H1 (cell line): ENCODE measurements at regions not wholly inside any gene's neighbourhood (a gene's known extent, or its start where the extent isn't known, plus 50 kb on each side); places are given as distances from the start of the nearest gene placed in this dataset.
"Not testable (repeated sequence)": the region's sequence is repeated elsewhere in the genome, so short reads cannot be mapped to it uniquely, and the experiment has no call there.

Experiments
- CTCF ChIA-PET: fragments of 300-600 bp; sonication (Branson Sonifier 250); formaldehyde crosslinking; loops from one replicate; lab custom pipeline; 2021; ENCODE audit not compliant: partially characterized antibody; lab: Charles Lee
- POLR2A ChIA-PET: fragments of 300-600 bp; sonication (Branson Sonifier 250); formaldehyde crosslinking; loops from one replicate; lab custom pipeline; 2021; ENCODE audit warnings: inconsistent platforms; ENCODE audit not compliant: partially characterized antibody; lab: Charles Lee
- DNase-seq, 2 experiments: peaks; one replicate each; pipeline versions ENCODE4 v3.0.0 to v3.0.0-alpha.2; 2010 to 2022; ENCODE audit warnings: low spot score in 2 of 2, low read depth in 1 of 2, mixed read lengths in 1 of 2
- FAIRE-seq: peaks from 2 replicates; lab custom pipeline; 2011; peaks lifted over from hg19 to GRCh38; lab: Jason Lieb, UNC
- H2AFZ ChIP-seq: 2 replicates; pipeline ENCODE4 v1.8.1; 2012; ENCODE audit warnings: low read length, inconsistent platforms
- H2AK5ac ChIP-seq: 2 replicates; pipeline ENCODE4 v1.6.1; 2013; ENCODE audit warnings: low read depth, low read length
- H2BK120ac ChIP-seq: replicated peaks from 2 replicates; pipeline ENCODE3; 2013; ENCODE audit warnings: low read depth, low read length, inconsistent platforms
- H2BK12ac ChIP-seq: 2 replicates; pipeline ENCODE4 v1.6.1; 2013; ENCODE audit warnings: low read depth, low read length
- H2BK15ac ChIP-seq: 2 replicates; pipeline ENCODE4 v1.6.1; 2013; ENCODE audit warnings: low read length
- H2BK20ac ChIP-seq: 2 replicates; pipeline ENCODE4 v1.6.1; 2013; ENCODE audit warnings: low read length
- H2BK5ac ChIP-seq: 2 replicates; pipeline ENCODE4 v1.6.1; 2013; ENCODE audit warnings: low read depth, low read length
- H3K14ac ChIP-seq: 2 replicates; pipeline ENCODE4 v1.6.1; 2013; ENCODE audit warnings: inconsistent platforms; ENCODE audit not compliant: insufficient read length
- H3K18ac ChIP-seq: 2 replicates; pipeline ENCODE4 v1.6.1; 2013; ENCODE audit warnings: low read length; ENCODE audit errors: extremely low read depth
- H3K23ac ChIP-seq: 2 replicates; pipeline ENCODE4 v1.6.1; 2013; ENCODE audit warnings: inconsistent platforms; ENCODE audit not compliant: insufficient read length
- H3K23me2 ChIP-seq: 2 replicates; pipeline ENCODE4 v1.6.1; 2013; ENCODE audit warnings: low read depth, low read length
- H3K27ac ChIP-seq: 2 replicates; pipeline ENCODE4 v1.6.1; 2011; ENCODE audit warnings: low read depth, low read length, inconsistent platforms
- H3K27me3 ChIP-seq, 4 experiments: replicated peaks in 1 of 4; 1 replicate in 1 of 4; 2 replicates in 3 of 4; pipeline versions ENCODE4 v1.6.1 to v1.8.1; 2011 to 2013; ENCODE audit warnings: low read length in 3 of 4, mild to moderate bottlenecking in 3 of 4, inconsistent platforms in 2 of 4, mixed read lengths in 2 of 4, moderate library complexity in 1 of 4; ENCODE audit not compliant: control insufficient read depth in 3 of 4, insufficient read depth in 3 of 4; ENCODE audit errors: extremely low read depth in 1 of 4
- H3K36me3 ChIP-seq, 4 experiments: 2 replicates each; pipeline versions ENCODE4 v1.6.1 to v1.8.1; 2011 to 2013; ENCODE audit warnings: mild to moderate bottlenecking in 4 of 4, low read length in 3 of 4, moderate library complexity in 2 of 4, control low read depth in 1 of 4, inconsistent platforms in 1 of 4; ENCODE audit not compliant: insufficient read depth in 4 of 4, control insufficient read depth in 2 of 4
- H3K4ac ChIP-seq: replicated peaks from 2 replicates; pipeline ENCODE3; 2013; ENCODE audit warnings: low read length, low read depth, mixed read lengths, inconsistent platforms; ENCODE audit not compliant: insufficient read length
- H3K4me1 ChIP-seq, 4 experiments: replicated peaks in 1 of 4; 1 replicate in 1 of 4; 2 replicates in 3 of 4; pipeline versions ENCODE4 v1.6.1 to v1.8.1; 2011 to 2013; ENCODE audit warnings: low read length in 3 of 4, inconsistent platforms in 2 of 4, mixed read lengths in 1 of 4; ENCODE audit not compliant: insufficient read depth in 4 of 4, control insufficient read depth in 3 of 4
- H3K4me2 ChIP-seq, 2 experiments: 2 replicates each; pipeline versions ENCODE4 v1.6.1 to v1.8.1; 2011 to 2013; ENCODE audit warnings: low read depth in 2 of 2, low read length in 2 of 2, control low read depth in 1 of 2, inconsistent platforms in 1 of 2, mild to moderate bottlenecking in 1 of 2; ENCODE audit not compliant: insufficient read depth in 1 of 2
- H3K4me3 ChIP-seq, 4 experiments: fragments of 200-600, 300-600 bp in 1 of 4; sonication (generic), shearing (Covaris generic), sonication (Bioruptor Twin) in 1 of 4; 2 replicates each; pipeline versions ENCODE4 v1.5.1 to v1.8.1; 2011 to 2016; ENCODE audit warnings: low read length in 4 of 4, low read depth in 3 of 4, control low read depth in 2 of 4, inconsistent platforms in 2 of 4, mild to moderate bottlenecking in 2 of 4, mixed read lengths in 1 of 4, moderate library complexity in 1 of 4; ENCODE audit not compliant: insufficient read depth in 2 of 4; ENCODE audit errors: extremely low read depth in 1 of 4
- H3K56ac ChIP-seq: replicated peaks from 2 replicates; pipeline ENCODE3; 2013; ENCODE audit warnings: low read depth, mild to moderate bottlenecking, mixed read lengths, low read length, inconsistent platforms; ENCODE audit not compliant: insufficient read length
- H3K79me1 ChIP-seq: 2 replicates; pipeline ENCODE4 v1.6.1; 2013; ENCODE audit warnings: low read depth, low read length, control low read depth
- H3K79me2 ChIP-seq, 2 experiments: 2 replicates each; pipeline versions ENCODE4 v1.6.1 to v1.8.1; 2012 to 2013; ENCODE audit warnings: low read length in 2 of 2, mild to moderate bottlenecking in 2 of 2, inconsistent platforms in 1 of 2; ENCODE audit not compliant: insufficient read depth in 2 of 2, control insufficient read depth in 1 of 2
- H3K9ac ChIP-seq, 4 experiments: replicated peaks in 1 of 4; 1 replicate in 1 of 4; 2 replicates in 3 of 4; pipeline versions ENCODE4 v1.6.1 to v1.8.1; 2011 to 2013; ENCODE audit warnings: low read depth in 3 of 4, low read length in 3 of 4, control low read depth in 2 of 4, mild to moderate bottlenecking in 2 of 4, moderate library complexity in 2 of 4, inconsistent platforms in 1 of 4; ENCODE audit errors: extremely low read depth in 1 of 4
- H3K9me3 ChIP-seq, 2 experiments: 2 replicates each; pipeline versions ENCODE4 v1.6.1 to v1.8.1; 2012 to 2013; ENCODE audit warnings: mild to moderate bottlenecking in 2 of 2, moderate library complexity in 2 of 2, control low read depth in 1 of 2, inconsistent platforms in 1 of 2, low read depth in 1 of 2, low read length in 1 of 2, mixed read lengths in 1 of 2; ENCODE audit not compliant: insufficient read depth in 2 of 2
- H4K20me1 ChIP-seq, 2 experiments: replicated peaks in 1 of 2; 2 replicates each; pipeline versions ENCODE3 to v1.8.1; 2011 to 2013; ENCODE audit warnings: inconsistent platforms in 2 of 2, low read length in 2 of 2, mild to moderate bottlenecking in 1 of 2; ENCODE audit not compliant: insufficient read depth in 2 of 2, control insufficient read depth in 1 of 2
- H4K5ac ChIP-seq: 2 replicates; pipeline ENCODE4 v1.6.1; 2013; ENCODE audit warnings: low read length, low read depth, mixed read lengths, inconsistent platforms; ENCODE audit not compliant: insufficient read length
- H4K8ac ChIP-seq: 2 replicates; pipeline ENCODE4 v1.8.0; 2013; ENCODE audit warnings: mild to moderate bottlenecking, moderate library complexity, low read length, inconsistent platforms; ENCODE audit not compliant: insufficient read depth; ENCODE audit errors: extremely low read depth
- H4K91ac ChIP-seq: replicated peaks from 2 replicates; pipeline ENCODE3; 2013; ENCODE audit warnings: low read length, mixed read lengths, inconsistent platforms; ENCODE audit not compliant: insufficient read length
- WGBS, 2 experiments: shearing (Covaris generic) in 1 of 2; methylation state at CpG; one replicate each; pipeline versions ENCODE4 v1.1.6 to v1.1.7; 2013 to 2015; ENCODE audit warnings: low lambda C conversion rate in 2 of 2, mixed read lengths in 2 of 2, inconsistent platforms in 1 of 2, low coverage in 1 of 2, missing lambda C conversion rate in 1 of 2; ENCODE audit not compliant: insufficient replicate concordance in 2 of 2, insufficient coverage in 1 of 2, insufficient read length in 1 of 2; ENCODE audit errors: extremely low coverage in 1 of 2, missing lambda C conversion rate in 1 of 2; 5-methylcytosine and 5-hydroxymethylcytosine counted together
- TF ChIP-seq, protein P1 (sequence below): IDR thresholded peaks from 2 replicates; pipeline ENCODE4 v1.6.1; 2012; ENCODE audit warnings: inconsistent platforms

DNA sequence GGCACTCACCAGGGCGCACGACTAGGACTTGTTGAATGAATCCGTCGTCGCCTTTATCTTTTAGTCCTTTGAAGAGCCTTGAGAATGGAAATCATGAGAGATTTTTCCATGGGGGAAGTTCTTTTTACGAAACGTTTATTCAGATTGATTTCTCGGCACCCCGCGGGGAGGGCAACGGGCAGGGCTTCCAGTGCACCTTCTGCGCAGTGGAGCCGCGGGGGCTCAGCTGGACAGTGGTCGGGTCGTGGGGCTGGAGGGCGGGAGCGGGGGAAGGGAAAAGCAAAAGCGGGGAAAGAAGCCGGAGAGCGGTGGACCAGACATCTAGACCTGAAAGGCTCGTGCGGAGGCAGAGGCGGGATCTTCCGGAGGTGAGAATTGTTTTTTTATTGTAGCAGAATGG lies 50.6 kb upstream of the NBPF20 start:
- not testable (repeated sequence) for H2BK20ac ChIP-seq

More for the DNA sequence above, 50.6 kb upstream of the NBPF20 start:
- H4K5ac ChIP-seq, H3K56ac ChIP-seq, DNase-seq, POLR2A ChIA-PET, CTCF ChIA-PET, H4K91ac ChIP-seq, H2BK120ac ChIP-seq, FAIRE-seq, H3K9me3 ChIP-seq, H3K14ac ChIP-seq, H3K27ac ChIP-seq, H2AK5ac ChIP-seq, H3K4ac ChIP-seq, H2BK5ac ChIP-seq, H2BK12ac ChIP-seq, H3K79me2 ChIP-seq, H4K20me1 ChIP-seq, H3K79me1 ChIP-seq, H3K23me2 ChIP-seq, H3K9ac ChIP-seq, H3K18ac ChIP-seq, H3K4me1 ChIP-seq, H2AFZ ChIP-seq, H3K23ac ChIP-seq, H2BK15ac ChIP-seq, H4K8ac ChIP-seq, H3K27me3 ChIP-seq, H3K36me3 ChIP-seq: not testable (repeated sequence)
- TF ChIP-seq, protein P1, sequence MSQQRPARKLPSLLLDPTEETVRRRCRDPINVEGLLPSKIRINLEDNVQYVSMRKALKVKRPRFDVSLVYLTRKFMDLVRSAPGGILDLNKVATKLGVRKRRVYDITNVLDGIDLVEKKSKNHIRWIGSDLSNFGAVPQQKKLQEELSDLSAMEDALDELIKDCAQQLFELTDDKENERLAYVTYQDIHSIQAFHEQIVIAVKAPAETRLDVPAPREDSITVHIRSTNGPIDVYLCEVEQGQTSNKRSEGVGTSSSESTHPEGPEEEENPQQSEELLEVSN, result peak; percentile 34; the same call in 1 of the 2 replicates
- Histone ChIP-seq H3K4me3 (peak overlapping the region; percentile 41 to 57 (median 49)), H3K4me2 (peak overlapping the region in 1 of 2 experiments; percentile 49; a peak in 3 of 4 replicates)
- WGBS, 2 experiments, result 0% methylated on average over 1 of the region's 25 CpGs; no CpG with 5 or more reads in 1 of the 2 experiments
